GDM1 (cell line): ENCODE measurements at regions not wholly inside any gene's neighbourhood (a gene's known extent, or its start where the extent isn't known, plus 50 kb on each side); places are given as distances from the start of the nearest gene placed in this dataset.
"Not testable (repeated sequence)": the region's sequence is repeated elsewhere in the genome, so short reads cannot be mapped to it uniquely, and the experiment has no call there.

Experiments used
- DNase-seq: peaks from one replicate; lab custom pipeline; 2025; lab: John Stamatoyannopoulos, UW

DNA sequence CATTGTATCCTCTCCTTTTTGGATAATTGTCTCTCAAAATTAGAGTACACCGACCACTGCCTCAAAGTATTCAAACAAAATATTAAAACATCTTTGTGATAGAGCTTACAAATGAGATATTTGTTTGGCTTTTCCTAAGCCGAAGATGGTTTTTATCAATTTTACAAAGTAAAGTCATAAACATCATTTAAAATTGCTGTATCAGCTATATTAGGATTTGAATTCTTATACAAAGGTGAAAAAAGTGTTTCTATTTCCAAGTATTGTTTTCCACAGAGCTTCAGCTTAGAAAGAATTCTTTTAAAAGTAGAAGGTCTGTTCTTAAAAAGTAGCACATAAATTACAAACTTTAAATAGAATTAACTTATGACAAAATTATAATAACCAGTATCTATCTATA lies 116.6 kb upstream of the IFNE start:
- DNase-seq = no peak

DNA sequence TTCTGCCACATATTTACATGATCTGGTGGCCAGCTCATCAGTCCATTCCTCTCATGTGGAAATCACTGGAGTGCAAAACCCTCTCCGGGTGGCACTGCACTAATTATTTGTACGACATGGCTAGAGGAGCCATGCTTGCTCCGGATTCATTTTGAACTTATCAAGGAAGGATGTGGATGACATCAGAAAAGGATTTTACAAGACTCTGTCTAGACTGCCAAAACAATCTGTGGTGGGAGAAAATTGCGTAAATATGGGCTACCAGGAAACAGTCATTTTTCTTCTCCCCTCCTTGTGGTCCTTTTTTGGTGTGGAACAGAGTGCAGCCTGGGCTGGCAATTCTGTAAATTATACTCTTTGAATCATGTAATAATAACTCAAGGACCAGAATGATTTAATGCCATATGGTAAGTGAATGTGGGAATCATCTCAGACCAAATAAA lies 123.4 kb upstream of the IFNE start:
- no peak for DNase-seq

GRCh38 chr9:21607576-21607975 lies 125.5 kb upstream of the IFNE start:
- no peak for DNase-seq

- DNase-seq = no peak
Measured at GRCh38 chr9:21608200-21608599, 126.1 kb upstream of the IFNE start.

GRCh38 chr9:21609506-21609905 lies 127.4 kb upstream of the IFNE start:
- no peak for DNase-seq

DNA sequence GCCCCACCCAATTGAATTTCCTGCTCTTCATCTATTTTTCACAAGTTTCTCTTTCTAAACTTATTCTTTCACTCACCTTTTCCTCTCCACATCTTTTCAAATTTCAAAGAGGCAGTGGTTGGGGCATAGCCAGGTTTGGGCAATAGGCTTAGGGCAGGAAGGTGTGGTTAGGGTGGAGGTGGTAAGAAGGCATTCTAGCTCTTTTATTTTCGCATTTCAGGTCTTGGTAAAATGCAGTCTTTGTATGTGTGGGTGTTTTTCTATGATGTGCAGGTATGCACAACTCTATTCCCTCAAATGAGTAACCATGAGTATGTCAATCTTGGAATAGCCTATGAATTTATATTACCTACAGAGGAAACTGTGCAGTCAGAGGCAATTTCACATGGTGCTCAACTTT lies 129.8 kb upstream of the IFNE start:
- DNase-seq = no peak

- DNase-seq = no peak
Measured at GRCh38 chr9:21615018-21615417, 132.9 kb upstream of the IFNE start.

DNA sequence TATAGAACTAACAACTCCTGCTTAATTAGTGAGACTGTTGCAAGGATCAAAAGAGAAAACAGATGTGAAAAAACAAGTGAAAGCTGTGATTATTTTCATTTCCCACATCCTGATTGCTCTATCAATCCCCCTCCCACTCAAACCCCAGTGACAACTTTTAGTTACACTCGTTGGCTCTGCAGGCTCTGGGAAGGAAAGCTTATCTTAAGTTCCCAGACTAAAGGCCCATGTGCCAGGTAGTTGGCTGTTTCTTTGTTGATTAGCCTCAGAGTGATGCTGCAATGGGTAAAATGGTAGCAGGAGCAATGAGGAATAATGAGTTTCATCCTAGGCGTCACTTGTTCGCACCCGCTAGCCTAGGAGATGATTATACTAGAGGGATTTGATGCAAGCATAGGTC lies 133.3 kb upstream of the IFNE start:
- DNase-seq = no peak

GRCh38 chr9:21616082-21616778 lies 134.1 kb upstream of the IFNE start:
- no peak for DNase-seq

DNA sequence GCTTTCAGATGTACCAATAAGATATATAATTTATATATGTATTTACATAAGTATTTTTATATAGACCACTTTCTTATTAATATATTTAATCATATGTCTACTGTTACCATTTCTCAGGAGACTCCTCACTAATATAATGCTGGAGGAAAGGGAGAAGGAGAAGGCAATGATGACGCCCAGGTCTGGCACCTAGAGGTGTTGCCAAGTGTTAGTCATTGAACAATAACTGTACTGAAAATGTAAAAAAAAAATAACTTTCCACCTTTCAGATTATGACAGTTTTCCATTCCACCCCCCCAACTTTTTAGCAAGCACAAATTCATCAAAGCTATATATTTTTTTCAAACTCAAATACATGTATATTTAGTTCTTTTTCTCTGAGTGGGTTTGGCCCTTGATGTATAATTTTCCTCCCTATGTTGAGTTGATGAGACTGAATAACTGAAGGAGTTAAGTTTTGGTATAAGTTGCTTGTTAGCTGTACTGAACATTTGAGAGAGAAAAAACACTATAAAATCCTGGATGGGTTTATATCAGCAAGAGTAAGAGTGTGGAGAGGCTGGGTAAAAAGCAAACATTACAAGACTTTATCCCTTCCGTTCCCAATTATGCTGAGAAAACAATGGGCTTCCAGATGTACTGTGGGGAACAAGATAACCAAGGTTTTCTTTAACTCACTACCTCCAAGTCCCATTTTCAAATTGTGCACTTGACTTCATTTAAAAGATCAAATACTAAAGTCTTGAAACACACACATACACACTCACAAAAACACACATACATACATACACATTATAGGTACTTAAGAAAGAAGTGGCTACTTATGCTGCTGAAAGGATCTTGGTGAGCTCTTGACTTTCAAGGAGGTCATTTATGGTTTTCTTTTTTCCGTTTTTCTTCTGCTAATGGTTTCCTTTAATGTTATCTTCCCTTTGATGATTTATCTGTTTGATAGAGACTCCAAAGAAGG lies 142.8 kb upstream of the IFNE start:
- DNase-seq = no peak

DNA sequence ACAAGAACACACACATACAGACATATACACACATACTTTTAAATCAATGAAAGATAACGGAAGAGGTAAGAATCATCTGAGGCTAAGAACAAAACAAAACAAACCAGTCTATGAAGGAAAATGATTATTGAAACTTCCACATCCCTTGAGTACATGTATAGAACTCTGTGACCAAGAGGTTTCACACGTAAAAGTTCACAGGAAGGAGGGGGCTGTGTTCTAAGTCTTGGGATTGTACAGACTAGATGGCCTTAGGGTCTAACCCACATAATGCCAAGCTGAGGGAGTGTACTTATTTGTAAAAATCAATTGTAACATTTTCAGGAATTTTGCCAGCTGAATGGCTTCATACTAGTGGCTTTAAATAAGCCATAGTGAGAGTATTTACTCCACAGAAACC lies 144.4 kb upstream of the IFNE start:
- DNase-seq = no peak

DNA sequence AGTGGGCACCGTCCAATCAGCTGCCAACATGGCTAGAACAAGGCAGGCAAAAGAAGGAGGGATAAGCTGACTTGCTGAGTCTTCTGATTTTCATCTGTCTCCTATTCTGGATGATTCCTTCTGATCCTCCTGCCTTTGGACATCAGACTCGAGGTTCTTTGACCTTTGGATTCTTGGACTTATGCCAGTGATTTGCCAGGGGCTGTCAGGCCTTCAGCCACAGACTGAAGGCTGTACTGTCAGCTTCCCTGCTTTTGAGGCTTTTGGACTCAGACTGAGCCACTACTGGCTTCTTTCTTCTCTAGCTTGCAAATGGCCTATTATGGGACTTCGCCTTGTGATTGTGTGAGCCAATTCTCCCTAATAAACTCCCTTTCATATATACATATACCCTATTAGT lies 146.8 kb upstream of the IFNE start:
- DNase-seq = not testable (repeated sequence)

- DNase-seq = no peak
Measured at GRCh38 chr9:21634951-21635350, 152.8 kb upstream of the IFNE start.

DNA sequence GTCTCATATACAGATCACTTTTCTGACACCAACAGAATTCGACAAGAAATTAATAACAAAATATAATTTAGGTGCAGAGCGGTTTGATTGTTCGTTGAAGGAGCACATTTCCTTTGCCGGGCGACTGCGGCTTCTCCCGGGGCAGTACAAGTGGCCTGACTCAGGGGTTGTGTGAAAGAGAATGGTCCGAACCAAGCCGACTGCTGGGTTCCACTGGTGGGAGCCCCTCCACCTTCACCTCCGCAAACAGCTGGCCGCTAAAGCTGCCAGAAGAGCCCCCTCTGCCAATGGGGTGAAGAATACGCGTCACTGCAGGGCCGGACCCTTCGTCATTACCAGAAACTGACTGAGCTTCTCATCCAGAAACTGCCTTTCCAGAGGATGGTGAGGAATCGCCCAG lies 156.0 kb upstream of the IFNE start:
- no peak for DNase-seq

- no peak for DNase-seq
Measured at GRCh38 chr9:21653091-21653490, 149.3 kb upstream of the MTAP start.

- DNase-seq = no peak
Measured at GRCh38 chr9:21653589-21653988, 148.8 kb upstream of the MTAP start.

DNA sequence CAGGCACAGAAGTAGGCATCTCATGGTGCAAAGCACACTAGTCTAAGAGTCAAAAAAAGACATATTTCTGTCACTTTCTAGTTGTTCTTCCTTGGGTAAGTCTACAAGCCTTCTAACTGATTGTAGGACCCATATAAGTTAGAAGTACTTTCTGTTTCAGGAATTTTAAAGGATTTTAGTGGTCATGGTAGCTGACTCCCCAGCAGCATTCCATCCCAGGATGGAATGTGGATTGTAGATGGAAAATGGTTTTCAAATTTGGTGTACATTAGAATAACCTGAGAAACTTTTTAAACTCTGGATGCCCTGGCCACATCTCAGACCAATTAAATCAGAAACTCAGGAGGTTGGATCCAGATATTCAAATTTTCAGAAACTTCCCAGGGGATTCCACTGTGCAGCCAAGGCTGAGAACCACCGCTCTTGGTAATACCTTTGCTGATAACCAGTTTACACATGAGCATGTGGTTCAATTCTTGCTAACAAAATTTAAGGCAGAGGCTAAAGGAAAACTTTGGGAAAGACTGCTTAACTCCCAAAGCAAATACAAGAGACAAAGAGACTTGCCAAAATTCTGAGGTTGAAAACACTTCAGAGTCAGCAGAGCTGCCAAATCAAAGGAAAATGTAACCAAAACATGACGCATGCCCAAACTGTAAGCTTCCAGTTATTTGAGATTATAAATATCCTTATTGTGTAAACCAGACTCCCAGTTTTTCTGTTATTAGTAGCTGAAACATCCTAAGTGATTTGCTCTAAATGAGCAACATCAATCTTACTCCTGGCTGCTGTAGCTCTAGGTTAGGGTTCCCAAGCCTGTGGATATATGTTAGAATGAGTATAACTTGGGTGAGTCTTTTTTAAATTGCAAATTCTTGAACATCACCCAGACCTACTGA lies 145.4 kb upstream of the MTAP start:
- no peak for DNase-seq

- no peak for DNase-seq
Measured at GRCh38 chr9:21657966-21658667, 144.3 kb upstream of the MTAP start.

DNA sequence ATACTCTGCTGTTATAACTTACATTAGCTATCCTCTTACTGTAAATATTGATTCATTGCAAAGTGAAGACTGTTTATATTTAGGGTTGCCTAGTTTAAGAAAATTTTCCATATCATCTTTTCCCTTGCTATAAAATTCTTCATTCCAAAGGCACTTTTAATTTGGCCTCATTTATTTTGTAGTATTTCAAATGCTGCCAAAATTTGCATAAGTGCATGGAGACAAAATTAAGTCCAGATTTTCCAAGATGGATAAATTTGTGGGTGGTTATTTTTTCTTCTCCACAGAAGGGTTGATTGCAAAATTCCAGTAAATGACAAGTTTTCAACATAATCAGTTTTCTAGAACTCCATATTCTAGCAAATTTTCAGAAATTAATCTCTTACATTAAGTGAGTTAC lies 141.5 kb upstream of the MTAP start:
- no peak for DNase-seq

- no peak for DNase-seq
Measured at GRCh38 chr9:21661626-21662025, 140.8 kb upstream of the MTAP start.

DNA sequence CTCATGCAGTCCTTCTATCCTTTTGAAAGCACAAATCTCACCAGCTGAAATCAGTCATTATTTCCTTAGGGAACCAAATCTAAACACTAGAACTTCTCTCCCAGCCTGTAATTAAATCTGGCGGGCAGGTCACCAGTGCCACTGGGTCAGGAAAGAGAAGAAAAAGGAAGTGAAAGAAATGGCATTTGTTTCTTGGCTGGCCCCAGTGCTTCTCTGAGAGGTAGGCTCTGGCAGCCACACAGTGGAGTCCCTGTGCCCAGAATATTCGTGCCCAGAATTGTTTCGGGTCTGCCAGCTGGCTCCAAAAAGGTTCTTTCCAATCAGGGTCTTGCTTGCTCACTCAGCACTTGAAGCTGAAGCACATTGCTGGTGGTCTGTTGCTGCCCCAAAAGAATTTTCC lies 133.9 kb upstream of the MTAP start:
- no peak for DNase-seq

- no peak for DNase-seq
Measured at GRCh38 chr9:21669701-21670100, 132.7 kb upstream of the MTAP start.
